HCT116 (cell line): ENCODE measurements at regions not wholly inside any gene's neighbourhood (a gene's known extent, or its start where the extent isn't known, plus 50 kb on each side); places are given as distances from the start of the nearest gene placed in this dataset.

Source experiments
- CEBPB ChIP-seq: IDR thresholded peaks from 2 replicates; pipeline ENCODE4 v1.6.1; 2012; ENCODE audit warnings: low read depth
- CTCF ChIP-seq, 3 experiments: fragments of 200-600 bp in 1 of 3; sonication (generic) in 1 of 3; IDR thresholded peaks in 2 of 3; conservative IDR thresholded peaks in 1 of 3; 2 replicates each; pipeline ENCODE4 v1.5.1; 2012 to 2017; ENCODE audit warnings: low read depth in 2 of 3, low read length in 2 of 3, antibody characterized with exemption in 1 of 3, borderline replicate concordance in 1 of 3, control low read depth in 1 of 3, mild to moderate bottlenecking in 1 of 3, mixed read lengths in 1 of 3, mixed run types in 1 of 3, moderate library complexity in 1 of 3; ENCODE audit not compliant: insufficient read depth in 1 of 3
- EGR1 ChIP-seq: IDR thresholded peaks from 2 replicates; pipeline ENCODE4 v1.6.1; 2012; ENCODE audit warnings: low read depth
- ELF1 ChIP-seq: IDR thresholded peaks from 2 replicates; pipeline ENCODE4 v1.6.1; 2012; ENCODE audit warnings: low read depth, borderline replicate concordance
- EZH2phosphoT487 ChIP-seq: fragments of 200-600 bp; IDR thresholded peaks from 2 replicates; pipeline ENCODE4 v1.6.1; 2018; ENCODE audit warnings: antibody characterized with exemption, borderline replicate concordance
- MAX ChIP-seq: IDR thresholded peaks from 2 replicates; pipeline ENCODE4 v1.6.1; 2012
- POLR2A ChIP-seq: IDR thresholded peaks from 2 replicates; pipeline ENCODE4 v1.7.0; 2011; ENCODE audit warnings: borderline replicate concordance; ENCODE audit not compliant: insufficient read depth, insufficient read length; ENCODE audit errors: extremely low read depth
- POLR2AphosphoS5 ChIP-seq: IDR thresholded peaks from 2 replicates; pipeline ENCODE4 v1.6.1; 2011; ENCODE audit warnings: mild to moderate bottlenecking, low read depth, low read length, moderate library complexity
- REST ChIP-seq: IDR thresholded peaks from 2 replicates; pipeline ENCODE4 v1.6.1; 2012; ENCODE audit warnings: low read depth
- SP1 ChIP-seq: IDR thresholded peaks from 2 replicates; pipeline ENCODE4 v1.6.1; 2012; ENCODE audit warnings: low read depth
- YY1 ChIP-seq: IDR thresholded peaks from 2 replicates; pipeline ENCODE4 v1.6.1; 2011; ENCODE audit warnings: low read length, low read depth, moderate library complexity, mild to moderate bottlenecking; ENCODE audit not compliant: insufficient replicate concordance; ENCODE audit errors: extremely low read depth
- ZFX ChIP-seq: fragments of 450-650 bp; IDR thresholded peaks from 2 replicates; pipeline ENCODE4 v1.6.1; 2017
- ZNF274 ChIP-seq: fragments of 200-500 bp; sonication (Bioruptor generic); IDR thresholded peaks from 2 replicates; pipeline ENCODE4 v1.6.1; 2014; ENCODE audit warnings: mild to moderate bottlenecking, low read depth, low read length, inconsistent platforms

GRCh38 chr17:63171428-63172393 lies 205.7 kb downstream of the TANC2 start:
- TF ChIP-seq EZH2phosphoT487 (no peak), CTCF (IDR thresholded peaks at IDR 0.05 in 2 of 3, conservative IDR thresholded peaks at IDR 0.05 in 1 of 3; ENCODE audit: borderline replicate concordance in 1 of 3, insufficient read depth in 1 of 3, low read depth in 2 of 3, low read length in 2 of 3) (no peak), EGR1 (no peak), CEBPB (no peak), ZFX (no peak), MAX (no peak), REST (no peak), YY1 (no peak), SP1 (no peak), POLR2A (no peak), POLR2AphosphoS5 (no peak), ZNF274 (no peak), ELF1 (no peak)
